T-helper 9 cell (primary cell): ENCODE measurements at regions not wholly inside any gene's neighbourhood (a gene's known extent, or its start where the extent isn't known, plus 50 kb on each side); places are given as distances from the start of the nearest gene placed in this dataset.
A peak's percentile ranks its signal among the peaks of the same experiment; 100 is the strongest.

ENCODE experiments used
- DNase-seq: peaks from one replicate; pipeline ENCODE4 v3.0.0-alpha.2; 2020

DNA sequence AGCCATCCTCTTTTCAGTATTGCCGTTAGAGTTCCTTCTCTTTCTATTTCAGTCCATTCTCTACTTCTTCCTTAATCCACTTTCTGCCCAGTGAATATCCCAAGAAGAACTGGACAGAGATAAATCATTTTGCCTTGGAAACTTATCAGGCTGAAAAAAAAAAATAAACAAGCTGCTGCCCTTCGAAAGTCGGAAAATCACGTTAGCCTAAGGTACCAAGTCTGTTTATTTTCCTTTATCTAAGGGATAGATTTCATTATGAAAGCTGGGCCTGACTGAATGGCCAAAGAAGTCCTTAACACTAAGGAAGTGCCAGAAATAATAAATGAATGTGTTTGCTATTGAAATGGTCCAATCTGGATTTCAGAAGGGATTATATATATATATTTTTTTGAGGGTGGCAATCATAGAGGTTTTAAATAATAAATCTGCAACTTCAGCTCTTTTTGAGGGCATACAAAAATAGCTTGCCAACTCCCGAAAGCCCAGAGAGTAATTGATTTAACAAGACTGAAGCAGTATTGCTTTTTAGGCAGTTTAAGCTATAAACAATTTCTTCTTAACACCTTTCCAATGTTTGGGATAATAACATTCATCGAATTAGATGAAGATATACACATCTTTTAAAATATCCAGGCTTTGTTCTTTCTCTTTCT lies 127.0 kb upstream of the STMND1 start:
- DNase-seq = no peak

DNA sequence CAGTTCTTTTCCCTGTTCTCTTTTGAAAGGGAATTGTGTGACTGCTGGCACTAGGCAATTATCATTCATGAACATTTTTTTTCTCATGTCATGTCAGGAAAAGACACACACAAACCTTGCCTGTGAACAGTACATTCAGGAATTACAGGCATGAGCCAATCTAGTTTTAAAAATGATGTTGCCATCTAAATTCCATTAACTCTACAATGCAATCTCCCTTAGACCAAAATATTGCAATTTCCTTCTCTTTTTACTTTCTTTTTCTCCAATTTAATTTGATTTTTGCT lies 127.5 kb upstream of the STMND1 start:
- DNase-seq = no peak

DNA sequence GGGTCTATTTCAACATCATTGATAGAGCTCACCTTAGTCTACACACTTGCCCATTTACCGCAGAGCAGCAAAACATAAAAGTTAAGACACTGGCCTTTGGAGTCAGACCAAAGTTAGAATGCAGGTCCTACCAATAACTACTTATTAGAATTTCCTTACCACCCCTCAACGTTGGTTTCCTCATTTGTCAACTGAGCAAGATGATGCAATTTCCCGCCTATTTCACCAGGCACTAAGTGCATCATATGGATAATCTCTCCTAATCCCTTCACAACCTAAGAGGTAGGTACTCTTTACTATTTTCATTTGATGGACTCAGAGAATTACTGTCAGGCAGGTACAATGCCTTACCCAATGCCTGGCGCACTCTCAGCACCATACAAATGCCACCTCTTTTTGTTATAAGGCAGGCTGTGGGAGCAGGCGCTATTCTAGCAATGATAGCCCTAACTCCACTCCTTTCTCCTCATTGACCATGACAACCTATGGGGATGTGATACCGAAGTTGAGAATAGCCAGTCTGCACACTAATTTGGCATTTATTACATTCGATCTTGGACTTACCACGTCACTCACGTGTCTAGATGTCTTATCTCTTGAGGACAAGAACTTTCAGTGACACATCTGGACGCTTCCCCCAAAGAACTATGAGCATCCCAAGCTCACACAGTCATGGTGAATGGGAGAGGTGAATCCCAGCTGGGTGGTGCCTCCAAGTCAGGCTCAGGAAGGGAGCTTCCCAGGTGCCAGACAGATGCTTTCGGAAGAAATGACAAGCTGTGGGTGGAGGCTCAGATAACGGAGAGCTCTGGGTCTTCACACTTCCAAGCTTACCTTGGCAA lies 128.1 kb upstream of the STMND1 start:
- no peak for DNase-seq

DNA sequence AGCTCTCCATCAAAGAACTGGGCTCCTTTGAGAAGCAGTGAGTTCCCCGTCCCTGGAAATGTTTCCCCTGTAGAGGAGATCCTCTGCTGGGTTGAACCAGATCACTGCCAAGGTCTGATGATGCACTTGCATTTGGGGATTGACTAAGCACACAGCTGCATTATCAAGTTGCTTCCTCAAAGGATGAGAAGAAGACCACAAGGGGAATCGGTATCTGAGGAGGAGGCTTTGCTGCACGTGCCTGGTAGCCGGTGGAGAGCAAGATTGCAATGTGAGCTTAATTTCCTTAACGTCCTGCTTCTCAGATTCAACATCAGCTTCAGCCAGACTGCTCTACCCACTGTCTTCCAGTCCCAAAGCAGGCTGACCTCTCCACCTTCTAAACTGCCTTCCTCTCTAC lies 128.8 kb upstream of the STMND1 start:
- no peak for DNase-seq

DNA sequence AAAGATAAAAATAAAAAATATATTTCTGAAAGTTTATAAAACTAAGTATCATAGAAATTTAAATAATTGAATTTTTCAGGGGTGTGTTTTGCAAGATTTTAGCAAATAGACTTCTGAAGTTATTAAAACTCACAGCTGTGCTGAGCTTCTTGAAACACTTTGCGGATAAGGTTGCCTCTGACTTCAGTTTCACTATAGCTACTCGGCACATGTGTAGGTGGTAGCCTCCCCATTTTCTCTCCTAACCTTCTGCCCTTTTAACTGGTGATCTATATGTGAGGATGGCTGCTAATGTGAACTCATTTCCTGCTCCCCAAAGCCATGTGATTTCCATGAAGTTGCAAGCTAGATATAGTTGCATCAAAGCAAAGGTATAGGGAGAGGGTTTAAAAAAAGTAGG lies 129.3 kb upstream of the STMND1 start:
- no peak for DNase-seq

DNA sequence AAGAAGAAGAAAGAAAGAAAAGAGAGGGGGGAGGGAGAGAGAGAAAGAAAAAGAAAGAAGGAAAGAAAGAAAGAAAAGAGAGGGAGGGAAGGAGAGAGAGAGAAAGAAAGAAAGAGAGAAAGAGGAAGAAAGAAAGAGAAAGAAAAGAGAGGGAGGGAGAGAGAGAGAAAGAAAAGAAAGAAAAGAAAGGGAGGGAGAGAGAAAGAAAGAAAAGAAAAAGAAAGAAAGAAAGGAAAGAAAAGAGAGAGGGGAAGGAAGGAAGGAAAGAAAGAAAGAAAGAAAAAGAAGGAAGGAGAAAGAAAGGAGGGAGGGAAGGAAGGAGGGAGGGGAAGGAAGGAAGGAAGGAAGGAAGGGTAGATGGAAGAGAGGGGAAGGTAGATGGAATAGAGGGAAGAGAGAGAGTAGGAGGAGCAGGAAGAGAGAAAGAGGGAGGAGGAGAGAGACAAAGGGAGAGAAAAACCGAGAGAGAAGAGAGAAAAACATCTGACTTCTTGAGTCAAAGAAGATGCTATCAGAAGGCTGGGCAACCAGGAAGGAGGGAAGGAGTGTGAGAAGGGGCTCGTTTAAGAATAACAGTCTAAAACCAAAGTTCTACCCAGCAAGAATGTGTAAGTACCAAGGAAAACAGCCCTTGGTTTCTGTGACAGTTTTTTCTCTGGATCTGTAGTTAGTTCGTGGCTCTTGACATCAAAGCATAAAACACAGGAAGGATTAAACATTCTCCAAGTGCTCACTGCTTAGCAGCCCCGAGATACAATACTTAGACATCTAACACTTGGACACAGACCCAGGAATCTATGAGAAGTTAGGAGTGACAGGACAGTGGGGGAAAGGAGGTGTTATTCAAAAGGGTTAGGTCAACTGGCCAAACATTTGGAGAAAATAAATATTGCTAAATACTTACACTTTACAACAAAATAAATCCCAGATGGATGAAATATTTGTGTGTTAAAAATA lies 131.9 kb upstream of the STMND1 start:
- no peak for DNase-seq

DNA sequence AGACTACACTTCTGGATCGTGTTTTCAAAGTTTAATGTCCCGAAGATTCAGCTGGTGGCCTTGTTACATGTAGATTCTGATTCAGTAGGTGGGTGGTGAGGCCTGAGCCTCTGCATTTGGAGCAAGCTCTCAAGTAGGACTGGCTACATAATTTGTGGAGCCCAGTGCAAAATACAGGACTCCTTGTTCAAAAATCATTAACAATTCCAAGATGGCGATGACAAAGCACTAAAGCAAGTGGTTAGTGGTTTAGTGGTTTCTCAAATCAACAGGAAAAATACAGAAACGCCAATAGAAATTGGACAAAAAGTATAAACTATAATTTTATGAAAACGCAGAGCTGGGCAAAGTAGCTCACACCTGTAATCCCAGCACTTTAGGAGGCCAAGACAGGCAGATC lies 133.7 kb upstream of the STMND1 start:
- DNase-seq = no peak

DNA sequence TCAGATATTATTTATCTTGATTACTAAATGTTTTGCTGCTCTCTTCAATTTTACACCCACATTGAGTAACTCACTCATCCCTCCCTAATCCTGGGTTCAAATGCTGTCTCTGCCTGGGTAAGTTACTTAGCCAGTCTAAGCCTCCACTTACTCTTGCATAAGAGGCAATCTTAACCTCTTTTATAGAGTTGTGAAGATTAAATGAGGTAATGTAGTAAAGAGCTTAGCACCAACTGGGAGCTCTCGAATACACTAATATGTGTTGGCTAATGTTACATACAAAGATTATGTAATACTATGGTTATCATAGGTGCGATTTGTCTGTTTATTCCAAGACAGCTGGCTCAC lies 134.4 kb upstream of the STMND1 start:
- DNase-seq = no peak

DNA sequence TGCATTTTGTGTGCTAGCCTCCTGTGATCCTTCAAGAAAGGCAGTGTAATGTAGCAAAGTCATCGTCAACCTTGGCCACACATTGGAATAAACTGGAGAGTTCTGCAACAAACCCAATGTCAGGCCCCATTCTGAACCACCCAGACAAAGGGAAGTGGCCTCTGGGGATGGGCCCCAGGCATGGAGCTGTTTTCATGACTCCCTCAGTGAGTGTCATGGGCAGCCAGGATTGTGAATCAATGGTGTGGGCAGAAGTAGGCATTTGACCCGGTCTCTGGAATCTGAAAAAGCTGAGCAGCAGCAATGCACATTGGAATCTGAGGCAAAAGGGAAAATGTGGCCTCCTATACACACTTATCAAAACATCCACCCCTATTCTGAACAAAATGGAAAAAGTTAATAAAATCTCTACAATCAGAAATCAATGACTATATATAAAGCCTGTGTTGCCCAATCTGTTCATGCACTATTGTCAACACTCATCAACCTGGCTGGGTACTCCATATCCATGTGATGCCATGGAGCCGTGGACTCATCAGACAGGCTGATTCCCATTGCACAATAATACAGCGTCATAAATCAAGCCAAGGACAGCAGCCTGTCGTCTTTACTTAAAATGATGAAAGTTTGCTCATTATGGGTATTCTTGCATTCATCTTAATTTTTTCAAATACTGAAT lies 134.9 kb upstream of the STMND1 start:
- no peak for DNase-seq

DNA sequence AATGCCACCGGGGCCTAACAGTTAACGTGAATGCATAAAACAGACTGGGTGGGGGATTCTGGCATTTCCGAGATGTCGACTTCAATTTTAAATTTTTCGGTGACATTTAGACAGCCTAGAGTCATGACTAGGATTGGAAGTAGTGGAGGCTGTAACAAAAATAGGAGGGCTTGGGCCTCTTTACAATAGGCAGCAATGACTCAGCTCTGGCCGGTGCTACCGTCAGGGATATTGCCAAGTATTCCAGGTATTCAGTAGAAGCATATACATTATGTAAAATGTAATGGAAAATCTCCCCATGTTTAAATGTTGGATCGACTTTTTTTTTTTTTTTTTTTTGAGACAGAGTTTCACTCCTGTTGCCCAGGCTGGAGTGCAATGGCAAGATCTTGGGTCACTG lies 136.2 kb upstream of the STMND1 start:
- DNase-seq = no peak

DNA sequence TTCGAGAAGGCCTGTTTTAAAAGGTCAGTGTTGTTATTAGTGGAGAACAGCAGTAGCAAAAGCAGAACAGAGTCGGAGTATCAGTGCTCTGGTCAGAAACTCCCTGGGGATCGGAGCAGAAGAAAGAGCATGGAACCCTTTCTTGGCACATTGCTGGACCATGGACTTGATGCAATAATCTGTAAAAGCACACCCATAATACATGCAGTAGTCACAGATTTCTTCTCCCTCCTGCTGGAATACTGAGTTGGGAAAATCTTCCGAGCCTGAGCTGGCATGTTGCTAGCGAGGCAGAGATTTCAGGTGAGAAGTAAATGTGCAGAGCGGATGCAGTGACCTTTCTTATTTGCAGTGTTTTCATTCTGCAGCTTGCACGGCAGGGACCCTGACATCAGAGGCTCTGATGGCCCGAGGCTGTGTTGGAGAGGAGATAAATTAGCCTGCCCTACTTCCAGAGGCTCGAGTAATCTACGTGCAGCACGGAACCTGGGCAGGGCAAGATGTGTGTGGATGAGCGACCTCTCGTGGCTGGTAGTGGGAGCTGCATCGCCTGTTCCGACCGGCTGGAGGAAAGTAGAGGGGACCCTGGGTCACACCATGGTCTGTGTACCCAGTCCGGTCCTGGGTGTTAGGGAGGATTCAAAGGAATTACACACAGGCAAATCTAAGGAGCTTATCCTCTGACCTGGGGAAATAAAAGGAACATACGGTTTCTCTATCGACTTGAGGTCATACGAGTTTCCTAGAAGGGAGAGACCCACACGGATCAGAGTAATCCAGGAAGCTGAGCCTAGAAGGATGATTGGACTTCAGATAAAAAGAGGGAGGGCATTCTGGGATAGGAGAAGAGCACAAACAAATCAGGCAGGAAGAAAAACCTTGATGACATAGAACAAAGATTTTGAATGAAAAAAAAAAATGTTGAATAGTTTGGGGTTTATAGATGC lies 137.0 kb upstream of the STMND1 start:
- DNase-seq = peak; percentile 43

DNA sequence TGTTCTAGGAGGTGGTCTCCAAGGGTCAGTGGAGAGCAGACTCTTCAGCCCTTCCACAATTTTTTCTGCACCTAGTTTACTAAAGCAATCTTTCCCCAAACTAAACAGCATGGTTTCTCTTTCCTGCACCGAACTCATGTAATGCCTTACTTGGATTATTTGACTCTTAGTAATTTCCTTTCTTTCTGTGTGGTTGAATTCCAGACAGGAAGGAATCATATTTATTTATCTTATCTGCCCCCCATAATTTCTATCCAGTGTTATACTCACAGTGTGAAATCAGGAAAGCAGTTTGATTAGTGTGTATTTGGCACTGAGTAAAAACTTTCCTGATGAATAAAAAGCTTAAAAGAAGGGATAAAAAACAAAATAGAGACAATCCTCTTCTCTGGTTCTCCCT lies 140.3 kb upstream of the STMND1 start:
- no peak for DNase-seq

DNA sequence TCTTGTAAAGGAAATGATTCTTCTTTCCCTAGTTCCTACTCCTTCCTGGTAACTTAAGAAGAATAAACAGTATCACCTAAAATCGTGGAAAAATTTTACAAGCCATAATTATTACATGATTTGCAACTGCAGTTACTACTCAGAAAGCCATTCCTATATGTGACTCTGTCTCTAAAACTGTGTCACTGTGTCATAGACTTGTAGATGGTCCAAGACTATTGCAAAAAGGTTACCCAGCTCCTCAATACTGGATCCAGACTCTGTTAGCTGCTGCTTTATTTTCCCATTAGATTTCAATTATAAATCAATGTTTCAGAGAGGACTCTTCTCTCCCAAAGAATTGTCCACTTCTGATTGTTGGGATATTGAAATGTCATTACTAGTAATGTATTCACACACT lies 142.1 kb upstream of the STMND1 start:
- DNase-seq = no peak

DNA sequence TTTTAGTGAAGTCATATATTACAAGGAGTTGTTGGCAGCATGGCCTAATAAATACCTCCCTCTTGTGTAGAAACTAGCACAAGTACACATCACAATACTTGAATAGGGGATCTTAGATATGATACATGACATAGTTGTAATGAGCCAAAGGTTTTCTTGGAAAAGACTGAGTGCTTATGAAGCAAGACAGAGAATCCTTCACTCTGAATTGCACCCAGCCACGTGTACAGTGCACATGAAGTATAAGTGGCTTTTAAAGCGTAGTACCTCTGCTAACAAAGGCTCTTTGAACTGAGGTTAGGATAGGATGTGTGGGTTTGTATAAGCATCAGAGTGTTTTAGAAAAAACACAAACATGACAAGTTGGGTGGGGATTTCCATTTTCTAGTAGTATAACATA lies 145.5 kb upstream of the STMND1 start:
- DNase-seq = no peak

DNA sequence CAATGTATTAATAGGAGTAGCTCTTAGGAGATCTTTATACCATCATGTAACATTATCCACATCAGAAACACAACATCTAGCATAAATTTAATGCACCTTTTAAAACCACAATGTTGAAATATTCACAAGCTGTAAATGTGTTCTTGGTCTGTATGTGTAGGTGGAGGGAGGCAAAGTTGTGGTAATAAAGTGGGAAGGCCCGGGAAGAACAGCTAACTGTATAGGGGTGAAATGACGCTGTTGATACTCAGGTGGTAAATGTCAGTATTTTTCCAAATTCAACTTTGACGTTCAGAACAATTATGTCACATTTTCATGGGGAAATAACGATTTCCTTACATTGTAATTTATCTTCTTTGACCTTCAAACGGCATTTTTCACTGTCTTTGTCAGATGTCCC lies 146.0 kb upstream of the STMND1 start:
- no peak for DNase-seq

DNA sequence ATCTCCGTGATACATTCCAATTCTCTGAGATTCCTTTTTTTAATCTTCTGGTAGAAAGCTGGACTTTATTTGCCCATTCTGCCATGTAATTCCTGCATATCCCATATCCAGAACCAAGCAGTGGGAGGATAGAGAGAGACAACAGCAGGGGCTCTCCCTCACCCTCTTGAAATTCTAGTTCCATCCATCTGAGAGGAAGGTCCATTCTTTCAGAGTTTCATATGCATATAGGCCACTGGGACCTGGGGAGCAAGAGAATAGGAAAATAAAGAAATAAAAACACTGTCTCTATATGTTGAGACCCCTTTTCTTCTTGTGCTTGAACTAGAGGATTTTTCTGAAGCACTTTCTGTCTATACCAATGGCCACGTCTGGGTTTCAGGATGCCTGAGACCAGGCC lies 147.9 kb upstream of the STMND1 start:
- DNase-seq = no peak

DNA sequence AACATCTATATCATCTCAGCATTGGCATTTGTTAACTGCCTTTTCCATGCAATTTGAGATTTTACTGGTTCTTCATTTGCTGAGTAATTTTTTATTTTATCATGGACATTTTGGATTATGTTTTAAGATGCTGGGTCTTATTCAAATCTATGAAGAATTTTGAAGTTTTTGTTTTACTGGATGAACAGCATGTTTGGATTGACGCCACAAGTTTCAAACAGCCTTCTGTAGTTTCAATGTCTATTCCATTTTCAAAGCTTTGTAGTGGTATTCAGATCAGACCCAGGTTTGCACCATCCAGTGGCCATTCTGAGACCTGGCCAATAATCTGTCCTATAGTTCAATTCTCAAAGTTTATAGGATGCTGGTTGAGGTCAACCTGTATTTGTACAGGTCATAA lies 148.4 kb upstream of the STMND1 start:
- DNase-seq = no peak

DNA sequence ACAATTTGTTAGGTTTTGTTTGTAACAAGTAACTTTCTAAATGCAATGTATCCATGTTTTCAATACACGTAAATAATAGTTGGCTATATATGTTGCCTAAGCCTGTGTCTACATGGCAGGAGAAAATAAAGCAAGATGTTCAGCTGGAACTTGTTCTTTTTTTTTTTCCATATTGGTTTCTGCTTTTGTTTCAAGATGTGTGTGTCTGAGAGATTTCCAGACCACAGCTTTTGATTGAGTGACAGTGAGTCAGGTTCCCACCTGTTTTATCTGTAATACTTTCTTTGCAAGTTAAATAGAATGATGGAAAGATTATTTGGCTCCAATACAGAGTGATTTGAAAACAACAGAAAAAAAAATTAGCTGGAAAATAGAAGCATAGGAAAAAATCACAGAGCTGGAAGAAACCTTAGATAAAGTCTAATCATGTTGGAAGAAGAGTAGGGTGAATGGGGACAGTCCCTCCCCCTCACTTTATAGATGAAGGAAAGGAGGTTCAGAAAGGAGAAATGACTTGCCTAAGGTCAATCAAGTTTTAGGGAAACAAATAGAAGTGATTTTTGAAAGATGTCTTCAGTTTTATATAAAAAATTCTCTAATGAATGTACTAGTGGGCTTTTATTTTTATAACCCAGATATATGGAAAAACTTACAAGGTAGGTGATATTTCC lies 150.9 kb upstream of the STMND1 start:
- DNase-seq = no peak

DNA sequence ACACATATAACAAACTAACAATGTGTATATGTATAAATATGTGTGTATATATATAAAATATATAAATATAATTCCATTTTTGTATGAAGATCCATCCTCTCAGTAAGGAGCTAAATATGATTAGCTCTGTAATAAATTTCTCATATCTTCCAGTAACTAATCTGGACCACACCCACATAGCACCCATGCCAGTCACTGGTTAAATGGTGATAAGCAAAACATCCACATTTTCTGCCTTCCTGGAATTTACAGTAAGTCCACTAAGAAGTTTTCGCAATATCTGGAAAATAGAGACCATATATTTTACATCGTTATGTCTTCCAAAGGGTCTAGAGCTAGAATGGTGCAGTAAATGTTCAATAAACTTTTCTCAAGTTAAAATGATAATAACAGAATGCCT lies 151.5 kb upstream of the STMND1 start:
- no peak for DNase-seq

DNA sequence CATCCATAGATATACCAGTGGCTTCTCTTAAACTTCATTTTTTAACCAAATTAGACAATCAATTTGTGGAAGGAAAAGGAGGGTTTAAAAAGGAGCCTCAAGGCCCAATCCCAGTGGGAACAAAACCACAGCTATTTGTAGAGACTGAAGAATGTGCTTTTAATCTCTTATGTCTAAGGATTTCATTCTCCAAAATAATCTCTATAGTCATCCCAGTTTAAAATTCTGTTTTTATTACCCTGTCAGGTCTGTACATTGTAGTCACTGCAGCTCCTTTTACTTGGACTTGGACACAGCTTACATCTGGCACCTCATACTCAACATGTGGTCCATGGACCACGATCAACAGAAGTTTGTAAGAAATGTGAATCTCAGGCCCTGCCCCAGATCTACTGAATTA lies 152.1 kb upstream of the STMND1 start:
- no peak for DNase-seq

DNA sequence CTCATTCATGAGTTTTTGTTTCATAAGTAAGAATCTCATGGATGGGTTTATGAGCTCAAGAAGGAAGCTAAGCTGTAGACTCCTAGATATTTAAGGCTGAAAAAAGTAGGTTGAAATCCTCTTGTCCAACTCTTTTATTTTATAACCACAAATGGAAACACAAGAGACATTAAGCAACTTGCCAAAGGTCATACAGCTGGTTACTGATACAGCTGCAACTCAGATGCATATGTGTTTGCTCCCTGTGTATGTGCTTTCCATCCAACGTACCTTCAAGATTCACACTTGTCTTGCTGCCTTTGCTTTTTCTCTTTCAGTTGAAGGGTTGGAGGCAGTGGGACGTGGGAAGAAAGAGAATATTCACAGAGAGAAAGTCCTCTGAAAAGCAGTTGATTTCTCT lies 153.5 kb upstream of the STMND1 start:
- no peak for DNase-seq
